Endometrial microvascular endothelial cells (primary cell): ENCODE measurements at regions not wholly inside any gene's neighbourhood (a gene's known extent, or its start where the extent isn't known, plus 50 kb on each side); places are given as distances from the start of the nearest gene placed in this dataset.

Source experiments
- in situ Hi-C: cut with HindIII; loops from 2 replicates; pipeline ENCODE4 v1.10.0; 2017; ENCODE audit warnings: low sequenced_read_pairs, low pct_unique_long_range_greater_than_20kb; ENCODE audit errors: inconsistent ontology term

DNA sequence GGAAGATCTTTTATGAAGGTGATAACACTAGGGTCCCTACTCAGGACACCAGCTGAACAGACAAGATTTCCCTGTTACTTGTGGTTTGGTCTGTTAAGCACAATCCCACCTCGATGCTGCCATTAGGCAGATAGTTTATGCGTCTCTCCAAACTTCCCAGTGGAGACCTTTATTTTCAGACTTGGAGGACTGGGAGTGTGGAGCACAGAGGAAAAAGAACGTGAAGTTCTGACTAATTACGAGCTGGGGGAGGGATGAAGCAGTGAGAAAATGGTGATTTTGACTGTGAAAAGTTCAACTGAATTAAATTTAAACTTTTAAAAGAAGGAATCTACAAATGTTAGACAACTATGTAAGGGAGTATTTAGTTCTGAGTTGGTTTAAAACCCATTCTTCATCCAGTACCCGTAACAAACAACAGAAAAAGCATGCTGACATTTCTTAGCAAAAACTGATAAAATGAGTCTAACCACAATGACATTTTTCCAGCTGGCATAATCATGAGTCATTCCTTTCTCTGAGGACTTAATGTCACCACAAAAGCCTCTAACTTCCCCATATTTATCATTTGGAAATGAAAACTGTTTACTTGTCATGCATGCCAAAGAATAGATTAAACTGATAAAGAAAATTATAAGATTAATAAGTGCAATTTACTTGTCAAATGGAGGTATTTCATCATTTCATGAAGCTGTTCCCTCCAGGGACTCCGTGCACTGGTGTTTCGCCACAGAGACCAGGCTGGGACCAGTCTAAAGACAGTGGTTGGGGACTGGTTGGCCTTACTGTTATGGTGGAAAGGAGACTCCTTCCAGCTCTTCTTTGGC, 113.3 kb upstream of the SSTR4 start:
- in situ Hi-C loops, result no loop called here

- in situ Hi-C loops, result no loop called here
Measured at GRCh38 chr20:22922987-22923386, 112.1 kb upstream of the SSTR4 start.

DNA sequence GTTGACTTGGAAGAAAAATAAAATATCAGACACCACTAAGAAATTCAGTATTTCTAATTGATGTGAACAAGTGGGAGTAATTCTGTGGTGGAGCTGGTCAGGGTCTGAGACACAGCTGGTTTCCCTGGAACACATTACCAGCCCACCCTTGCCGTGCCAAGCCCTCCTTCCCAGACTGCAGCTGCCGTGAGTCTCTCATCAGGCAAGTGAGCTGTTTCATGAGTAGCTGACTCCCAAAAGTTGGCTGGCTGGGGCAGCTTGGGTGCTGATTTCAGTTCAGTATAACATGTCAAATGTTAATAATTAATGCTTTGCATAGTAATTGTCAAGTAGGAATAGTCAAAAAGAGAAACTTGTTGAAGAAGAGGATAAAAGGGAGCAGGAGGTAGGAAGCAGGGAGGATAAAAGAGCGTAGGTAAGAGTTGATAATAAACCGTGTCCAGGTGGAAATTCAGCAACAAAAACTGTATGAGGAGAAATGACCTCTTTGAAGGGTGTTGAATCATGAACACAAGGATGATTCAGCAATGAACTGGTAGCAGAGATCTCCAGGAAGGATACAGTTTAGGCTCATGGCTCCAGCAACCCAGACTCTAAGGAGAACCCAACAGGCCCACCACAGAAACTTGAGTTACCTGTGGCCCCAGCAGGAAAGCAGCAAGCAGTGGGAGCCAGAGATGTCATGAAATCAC, 110.9 kb upstream of the SSTR4 start:
- in situ Hi-C loops, result no loop called here

DNA sequence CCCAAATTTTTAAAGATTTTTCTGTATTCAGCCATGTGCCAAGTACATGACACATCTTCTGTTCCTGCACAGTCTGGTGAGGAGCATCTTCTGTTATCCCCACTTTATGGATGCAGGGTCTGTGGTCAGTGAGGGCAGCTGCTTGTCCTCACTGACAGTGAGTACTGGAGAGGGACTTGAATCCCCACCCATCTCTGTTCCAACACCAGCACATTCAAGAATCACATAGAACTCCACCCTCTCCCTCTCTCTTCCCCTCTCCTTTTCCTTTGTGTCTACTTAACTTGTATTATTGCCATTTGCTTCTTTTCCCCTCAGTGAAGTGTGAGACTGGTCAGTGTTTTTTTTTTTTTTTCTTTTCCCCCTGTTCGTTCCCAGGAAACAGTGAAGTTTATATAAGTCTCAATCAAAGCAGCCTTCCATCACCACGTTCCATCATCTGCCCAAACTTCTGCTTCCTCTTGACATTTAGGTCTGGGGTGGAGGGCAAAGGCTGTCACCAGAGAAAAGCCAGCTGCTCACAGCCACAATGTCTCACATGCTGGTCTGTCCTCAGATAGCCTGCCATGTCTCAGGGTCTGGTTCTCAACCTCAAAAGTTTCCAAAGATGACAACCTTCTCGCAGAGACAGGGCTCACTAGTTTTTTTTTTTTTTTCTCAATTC, 110.0 kb upstream of the SSTR4 start:
- in situ Hi-C loops, result no loop called here

DNA sequence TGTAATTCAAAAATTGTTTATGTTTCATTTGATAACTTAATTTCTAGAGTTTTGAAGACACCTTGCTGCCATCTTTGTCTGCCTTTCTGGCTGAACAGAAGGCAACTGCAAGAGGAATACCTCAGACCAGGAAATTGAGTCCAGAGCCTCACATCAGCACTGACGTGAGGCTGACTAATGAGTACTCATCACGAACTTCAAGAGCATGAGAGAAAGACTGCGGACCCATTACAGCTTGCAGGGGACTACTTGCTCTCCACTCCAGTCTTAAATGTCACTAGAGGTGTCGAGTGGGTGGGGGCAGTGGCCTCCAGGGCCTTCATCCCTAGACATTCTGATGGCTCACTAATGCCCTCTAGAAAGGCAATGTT, 109.5 kb upstream of the SSTR4 start:
- in situ Hi-C loops, result no loop called here

DNA sequence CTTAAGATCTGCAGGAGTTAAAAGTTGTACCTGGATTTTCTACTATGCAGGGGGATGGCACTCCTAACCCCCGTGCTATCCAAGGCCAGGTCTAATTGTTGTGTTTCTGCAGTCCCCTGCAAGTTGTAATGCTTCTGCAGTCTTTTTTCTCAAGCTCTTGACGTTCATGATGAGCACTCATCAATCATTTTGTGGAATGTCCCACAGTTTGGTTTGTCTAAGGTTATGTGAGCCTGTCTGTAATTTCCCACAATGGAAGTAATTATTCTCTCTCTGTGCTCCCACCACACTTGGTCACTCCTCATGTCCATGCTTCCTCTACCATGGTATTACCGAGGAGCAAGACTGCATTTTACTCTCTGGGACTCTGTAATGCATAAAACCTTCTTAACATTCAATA, 107.6 kb upstream of the SSTR4 start:
- in situ Hi-C loops, result no loop called here

- in situ Hi-C loops, result no loop called here
Measured at GRCh38 chr20:22928679-22929078, 106.4 kb upstream of the SSTR4 start.

DNA sequence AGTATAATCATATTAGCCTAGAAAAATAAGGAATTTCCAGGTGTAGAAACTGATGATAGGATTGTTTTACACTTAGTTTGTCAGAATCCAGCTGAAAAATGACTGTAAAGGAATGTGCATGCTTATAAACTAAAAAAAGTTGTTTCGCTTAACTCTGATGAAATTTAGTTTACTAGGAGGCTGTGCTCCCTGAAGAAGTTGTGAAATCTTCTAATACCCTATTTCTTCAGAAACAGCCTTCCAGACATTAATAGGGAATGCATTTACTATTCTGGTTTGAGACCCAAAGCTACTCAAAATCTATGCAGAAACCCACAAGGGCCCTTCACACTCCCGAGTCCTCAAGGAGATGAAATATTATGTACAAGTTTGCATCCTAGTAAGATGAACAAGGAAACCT, 105.5 kb upstream of the SSTR4 start:
- in situ Hi-C loops, result no loop called here

- in situ Hi-C loops, result no loop called here
Measured at GRCh38 chr20:22931653-22932608, 103.2 kb upstream of the SSTR4 start.

DNA sequence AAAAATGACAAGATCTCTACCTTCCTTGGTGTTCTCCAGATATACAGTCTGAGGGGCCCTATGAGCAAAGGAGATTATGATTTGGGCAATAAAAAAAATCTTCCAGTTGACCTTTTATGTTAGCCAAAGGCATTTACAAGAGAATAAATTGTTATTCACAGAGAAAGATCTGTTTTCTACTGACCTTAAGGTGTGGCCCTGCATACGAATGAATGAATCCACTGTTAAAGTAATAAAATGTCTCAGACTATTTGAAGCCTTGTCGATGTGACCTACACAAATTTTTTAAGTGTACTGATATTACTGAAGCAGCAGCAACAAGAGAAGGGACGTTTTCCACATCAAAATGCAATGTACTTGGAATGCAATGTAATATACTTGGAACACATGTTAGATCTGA, 95.9 kb upstream of the SSTR4 start:
- in situ Hi-C loops, result no loop called here

DNA sequence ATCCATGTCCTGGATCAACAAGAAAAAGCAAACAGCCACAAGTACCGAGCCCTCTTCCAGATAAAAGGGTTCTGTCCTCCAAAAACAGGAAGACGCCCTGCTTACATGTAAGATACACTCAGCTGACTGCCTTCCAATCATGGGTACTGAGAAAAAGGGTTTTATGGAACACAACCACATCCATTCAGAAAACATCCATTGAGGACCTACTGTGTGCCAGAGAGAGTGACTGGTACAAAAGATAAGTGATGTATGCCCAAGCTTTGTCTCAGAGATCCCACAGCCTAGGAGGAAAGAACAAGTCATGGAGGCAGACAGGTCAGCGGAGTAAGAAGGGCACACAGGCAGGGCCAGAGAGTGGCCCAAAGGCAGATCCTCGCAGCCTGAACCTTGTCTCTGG, 94.8 kb upstream of the SSTR4 start:
- in situ Hi-C loops, result no loop called here

DNA sequence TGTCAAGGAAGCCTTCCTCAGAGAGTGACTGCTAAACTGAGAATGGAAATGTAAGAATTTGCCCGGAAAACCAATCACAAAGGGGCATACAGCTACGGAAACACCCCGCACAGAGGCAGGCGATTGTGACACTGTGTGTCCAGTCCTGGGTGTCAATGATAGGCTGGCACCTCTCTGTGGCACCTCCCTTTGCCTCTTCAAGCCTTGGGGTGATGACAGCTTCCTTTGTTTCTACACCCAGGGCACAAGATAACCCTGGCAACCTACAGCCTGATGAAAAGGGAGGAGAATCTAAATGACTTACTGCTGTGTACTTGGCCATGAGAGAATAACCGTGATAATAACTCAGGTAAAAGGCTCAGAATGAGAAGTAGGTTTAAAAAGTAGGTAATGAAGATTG, 93.6 kb upstream of the SSTR4 start:
- in situ Hi-C loops, result no loop called here

DNA sequence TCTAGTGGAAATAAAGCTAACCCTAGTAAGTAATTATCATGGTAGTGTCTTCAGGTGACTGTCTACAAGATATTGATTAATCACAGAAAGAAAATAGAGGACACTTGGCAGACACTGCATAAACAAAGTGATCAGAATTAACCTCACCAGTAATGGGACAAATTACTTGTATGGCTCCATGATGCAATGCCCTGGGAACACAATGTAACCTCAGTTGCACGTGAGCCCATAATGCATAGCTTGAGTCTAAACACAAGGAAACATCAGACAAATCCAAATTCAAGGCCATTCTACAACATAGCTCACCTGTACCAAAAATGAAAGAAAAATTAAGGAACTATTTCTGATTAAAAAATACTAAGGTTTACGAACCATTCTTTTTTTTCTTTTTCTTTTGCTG, 92.4 kb upstream of the SSTR4 start:
- in situ Hi-C loops, result no loop called here

DNA sequence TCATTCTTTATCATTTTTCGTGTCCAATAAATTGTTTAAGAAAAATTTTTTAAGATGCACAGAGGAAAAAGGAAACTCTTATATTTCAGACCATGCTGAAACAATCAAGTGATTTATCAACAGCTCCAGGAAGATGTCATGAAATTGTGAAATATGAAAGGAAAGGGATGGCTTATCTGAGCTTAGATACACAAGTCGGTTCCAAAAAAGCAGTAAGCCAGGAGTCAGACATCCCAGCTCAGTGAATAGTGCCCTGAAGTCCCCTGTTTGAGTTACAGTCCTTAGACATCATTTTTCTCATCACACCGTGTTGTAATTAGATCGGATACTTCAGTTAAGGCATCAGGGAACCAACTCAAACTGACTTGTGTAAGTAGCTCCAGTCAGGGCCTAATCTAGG, 91.0 kb upstream of the SSTR4 start:
- in situ Hi-C loops, result no loop called here

GRCh38 chr20:22944936-22945335, 90.2 kb upstream of the SSTR4 start:
- in situ Hi-C loops, result no loop called here

DNA sequence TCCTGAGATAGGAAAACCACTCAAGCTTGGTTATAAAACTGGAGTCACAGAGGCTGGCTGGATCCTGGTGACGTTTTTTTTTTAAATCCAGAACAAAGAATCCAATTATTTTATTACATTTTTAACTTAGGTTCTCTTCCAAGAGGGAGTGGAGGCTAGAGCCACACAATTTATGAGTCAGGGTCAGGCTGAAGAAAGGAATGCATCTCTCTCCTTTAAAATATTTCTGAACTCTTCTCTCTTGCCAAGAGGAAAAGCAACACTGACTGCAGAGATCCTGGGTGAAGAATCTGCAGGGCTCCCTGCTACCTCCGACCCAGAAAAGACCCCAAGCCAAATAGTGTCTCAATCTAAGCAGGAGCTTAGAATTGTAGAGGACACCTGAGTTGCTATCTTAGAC, 88.5 kb upstream of the SSTR4 start:
- in situ Hi-C loops, result no loop called here

GRCh38 chr20:22949331-22950109, 85.6 kb upstream of the SSTR4 start:
- in situ Hi-C loops, result no loop called here

DNA sequence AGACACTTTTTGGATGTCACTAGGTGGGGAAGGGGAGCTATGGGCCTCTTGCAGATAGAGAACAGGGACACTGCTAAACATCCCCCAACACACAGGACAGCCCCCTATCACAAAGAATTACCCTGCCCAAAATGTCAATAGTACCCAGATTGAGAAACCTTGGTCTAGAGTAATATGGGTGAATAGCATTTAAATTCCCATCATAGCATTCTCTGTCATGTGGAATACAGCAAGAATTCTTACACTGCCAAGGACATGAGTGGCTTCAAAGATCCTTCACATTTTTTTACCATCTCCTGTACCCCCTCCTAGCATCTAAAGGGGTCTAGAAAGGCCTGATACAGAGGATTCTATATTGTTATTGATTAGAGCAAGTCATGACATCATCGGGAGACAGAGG, 83.1 kb upstream of the SSTR4 start:
- in situ Hi-C loops, result no loop called here
